Nephron progenitor cell (in vitro differentiated cells): ENCODE measurements at regions not wholly inside any gene's neighbourhood (a gene's known extent, or its start where the extent isn't known, plus 50 kb on each side); places are given as distances from the start of the nearest gene placed in this dataset.

Source experiments
- DNase-seq: peaks from one replicate; pipeline ENCODE4 v3.0.0; 2021
- H3K27ac Mint-ChIP-seq: 2 replicates; pipeline ENCODE4 v1.8.0; 2021; ENCODE audit warnings: mild to moderate bottlenecking, moderate library complexity, mixed read lengths
- H3K27me3 Mint-ChIP-seq: 2 replicates; pipeline ENCODE4 v1.8.0; 2021; ENCODE audit warnings: mild to moderate bottlenecking, low read depth, mixed read lengths; ENCODE audit not compliant: poor library complexity
- H3K36me3 Mint-ChIP-seq: 2 replicates; pipeline ENCODE4 v1.8.0; 2021; ENCODE audit warnings: low read depth, mixed read lengths
- H3K4me1 Mint-ChIP-seq: 2 replicates; pipeline ENCODE4 v1.8.0; 2021; ENCODE audit warnings: mixed read lengths
- H3K4me3 Mint-ChIP-seq: 2 replicates; pipeline ENCODE4 v1.8.0; 2021; ENCODE audit warnings: mild to moderate bottlenecking, moderate library complexity, mixed read lengths
- H3K9me3 Mint-ChIP-seq: 2 replicates; pipeline ENCODE4 v1.8.0; 2021; ENCODE audit warnings: mild to moderate bottlenecking, moderate library complexity, mixed read lengths
- TF ChIP-seq, protein P1 (sequence below): fragments of 200-600 bp; sonication (generic); IDR thresholded peaks from 2 replicates; pipeline ENCODE4 v1.5.0; 2021; ENCODE audit warnings: antibody characterized with exemption

DNA sequence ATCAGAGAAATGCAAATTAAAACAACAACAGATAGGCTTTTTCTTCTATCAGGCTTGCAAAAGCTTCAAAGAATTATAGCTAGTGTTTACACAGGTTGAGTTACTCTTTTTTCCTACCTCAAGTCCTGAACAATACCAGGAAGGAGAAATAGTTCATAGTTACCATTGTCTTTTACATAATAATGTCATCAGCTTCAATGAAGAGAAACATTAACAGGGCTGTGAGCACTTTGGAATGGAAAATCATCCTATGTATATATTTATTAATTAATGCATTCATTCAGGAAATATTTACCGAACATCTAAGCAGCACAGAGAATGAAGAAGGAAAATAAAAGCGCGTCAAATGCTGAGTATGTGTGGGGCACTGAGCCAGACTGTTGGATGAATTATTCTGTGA lies 197.3 kb downstream of the ZBTB18 start:
- Mint-ChIP-seq H3K9me3 (no peaks in the 10 kb centered on the region), H3K27me3 (peaks cover 11% of the 10 kb centered on the region), H3K27ac (no peak overlapping the region), H3K4me1 (peaks cover 7% of the 10 kb centered on the region), H3K36me3 (no peaks in the 10 kb centered on the region), H3K4me3 (no peak overlapping the region)
- no peak for DNase-seq
- TF ChIP-seq, protein P1, sequence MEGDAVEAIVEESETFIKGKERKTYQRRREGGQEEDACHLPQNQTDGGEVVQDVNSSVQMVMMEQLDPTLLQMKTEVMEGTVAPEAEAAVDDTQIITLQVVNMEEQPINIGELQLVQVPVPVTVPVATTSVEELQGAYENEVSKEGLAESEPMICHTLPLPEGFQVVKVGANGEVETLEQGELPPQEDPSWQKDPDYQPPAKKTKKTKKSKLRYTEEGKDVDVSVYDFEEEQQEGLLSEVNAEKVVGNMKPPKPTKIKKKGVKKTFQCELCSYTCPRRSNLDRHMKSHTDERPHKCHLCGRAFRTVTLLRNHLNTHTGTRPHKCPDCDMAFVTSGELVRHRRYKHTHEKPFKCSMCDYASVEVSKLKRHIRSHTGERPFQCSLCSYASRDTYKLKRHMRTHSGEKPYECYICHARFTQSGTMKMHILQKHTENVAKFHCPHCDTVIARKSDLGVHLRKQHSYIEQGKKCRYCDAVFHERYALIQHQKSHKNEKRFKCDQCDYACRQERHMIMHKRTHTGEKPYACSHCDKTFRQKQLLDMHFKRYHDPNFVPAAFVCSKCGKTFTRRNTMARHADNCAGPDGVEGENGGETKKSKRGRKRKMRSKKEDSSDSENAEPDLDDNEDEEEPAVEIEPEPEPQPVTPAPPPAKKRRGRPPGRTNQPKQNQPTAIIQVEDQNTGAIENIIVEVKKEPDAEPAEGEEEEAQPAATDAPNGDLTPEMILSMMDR = no peak

DNA sequence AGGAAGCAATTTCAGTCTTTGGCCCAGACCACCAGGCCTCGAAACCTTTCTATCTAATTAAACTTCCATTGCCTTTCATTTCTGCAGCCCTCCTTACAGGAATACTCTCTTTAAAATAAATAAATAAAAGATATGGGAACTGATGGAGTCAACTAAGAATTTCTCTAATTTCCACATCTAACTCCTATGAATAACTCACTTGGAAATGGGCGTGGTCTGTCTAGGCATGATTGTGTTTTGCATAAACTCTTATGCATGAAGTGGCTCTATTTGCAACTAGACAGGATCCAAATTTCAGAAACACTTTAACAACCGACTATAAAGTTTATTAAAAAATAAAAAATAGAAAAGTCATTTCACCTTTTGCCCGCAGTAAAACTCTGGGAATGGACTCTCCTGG lies 199.5 kb downstream of the ADSS2 start:
- Mint-ChIP-seq H3K4me3 (no peak overlapping the region), H3K36me3 (no peaks in the 10 kb centered on the region), H3K4me1 (peaks cover 13% of the 10 kb centered on the region), H3K27ac (no peak overlapping the region), H3K27me3 (peaks cover 6% of the 10 kb centered on the region), H3K9me3 (peaks cover 9% of the 10 kb centered on the region)
- TF ChIP-seq, protein P1 = no peak
- no peak for DNase-seq

DNA sequence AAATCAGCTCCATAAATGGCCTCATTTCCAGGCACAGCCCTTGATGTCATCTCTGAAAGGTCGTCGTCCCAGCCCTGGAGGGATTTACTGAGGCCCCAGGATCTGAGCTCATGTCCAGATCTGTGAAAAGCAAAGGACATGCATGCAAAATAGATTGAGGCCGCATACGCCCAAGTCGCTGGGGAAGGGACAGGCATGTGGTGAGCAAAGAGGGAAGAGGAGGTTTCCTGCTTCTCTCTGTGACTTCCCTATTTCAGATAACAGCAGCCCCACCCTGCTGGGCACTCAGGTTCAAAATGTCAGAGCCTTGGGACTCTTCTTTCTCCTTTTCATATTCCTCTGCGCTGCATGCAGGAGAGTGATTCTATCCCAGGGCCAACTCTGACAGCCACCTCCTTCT lies 197.2 kb downstream of the ADSS2 start:
- no peak for DNase-seq
- H3K27me3 Mint-ChIP-seq = peaks cover 8% of the 10 kb centered on the region
- TF ChIP-seq, protein P1 = no peak
- H3K9me3 Mint-ChIP-seq = peaks cover 9% of the 10 kb centered on the region
- H3K4me1 Mint-ChIP-seq = peaks cover 15% of the 10 kb centered on the region
- H3K36me3 Mint-ChIP-seq = no peaks in the 10 kb centered on the region
- no peak overlapping the region for H3K4me3 Mint-ChIP-seq
- peak overlapping the region; percentile 72 for H3K27ac Mint-ChIP-seq

DNA sequence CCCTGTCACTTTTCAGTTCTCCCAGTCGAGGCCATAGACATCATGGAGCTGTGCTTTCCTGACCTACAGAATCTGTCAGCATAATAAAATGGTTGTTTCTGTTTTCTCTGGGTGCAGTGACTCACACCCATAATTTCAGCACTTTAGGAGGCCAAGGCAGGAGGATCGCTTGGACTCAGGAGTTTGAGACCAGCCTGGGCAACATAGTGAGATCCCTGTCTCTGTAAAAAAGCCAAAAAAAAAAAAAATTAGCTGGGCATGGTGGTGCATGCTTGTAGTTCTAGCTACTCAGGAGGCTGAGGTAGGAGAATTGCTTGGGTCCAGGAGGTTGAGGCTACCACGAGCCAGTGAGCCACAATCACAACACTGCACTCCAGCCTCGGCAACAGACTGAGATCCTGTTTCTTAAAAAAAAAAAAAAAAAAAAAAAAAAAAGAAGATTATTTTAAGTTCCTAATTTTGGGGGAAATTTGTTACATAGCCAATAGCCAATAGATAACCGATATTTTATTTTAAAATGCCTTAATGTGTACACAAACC lies 196.2 kb downstream of the ADSS2 start:
- no peak overlapping the region for H3K27ac Mint-ChIP-seq
- H3K4me1 Mint-ChIP-seq = peaks cover 19% of the 10 kb centered on the region
- no peaks in the 10 kb centered on the region for H3K36me3 Mint-ChIP-seq
- H3K9me3 Mint-ChIP-seq = peaks cover 9% of the 10 kb centered on the region
- no peak overlapping the region for H3K4me3 Mint-ChIP-seq
- TF ChIP-seq, protein P1 = no peak
- DNase-seq = no peak
- peaks cover 12% of the 10 kb centered on the region for H3K27me3 Mint-ChIP-seq

DNA sequence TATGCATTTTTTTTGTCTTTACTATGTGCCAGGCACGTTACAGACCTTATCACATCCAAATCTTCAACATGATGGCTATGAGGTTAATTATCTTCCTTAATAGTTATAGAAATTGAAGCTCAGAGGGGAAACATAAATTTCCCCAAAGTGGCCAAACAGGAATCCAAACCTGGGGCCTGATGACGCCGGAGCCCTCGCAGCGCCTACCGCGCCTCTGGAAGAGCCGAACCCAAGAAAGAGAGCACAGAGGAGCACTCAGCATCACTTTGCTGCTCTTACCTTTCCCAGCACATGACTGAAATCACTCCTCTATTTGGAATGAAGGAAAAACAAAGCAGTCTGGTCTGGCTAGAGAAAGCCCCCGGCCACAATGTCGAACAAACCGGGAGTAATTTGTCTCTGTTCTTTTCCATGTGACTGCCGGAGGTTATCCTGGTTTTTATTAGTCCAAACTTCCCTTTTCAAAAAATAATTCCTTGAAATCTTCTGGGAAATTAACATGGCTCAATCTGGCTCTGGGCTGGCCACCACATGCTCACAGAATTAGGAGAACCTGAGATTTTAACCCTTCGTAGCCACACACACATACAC lies 195.5 kb downstream of the ADSS2 start:
- Mint-ChIP-seq H3K4me1 (peaks cover 19% of the 10 kb centered on the region), H3K9me3 (peaks cover 9% of the 10 kb centered on the region), H3K27ac (no peak overlapping the region), H3K36me3 (no peaks in the 10 kb centered on the region), H3K27me3 (peaks cover 12% of the 10 kb centered on the region), H3K4me3 (no peak overlapping the region)
- TF ChIP-seq, protein P1 = no peak
- no peak for DNase-seq

DNA sequence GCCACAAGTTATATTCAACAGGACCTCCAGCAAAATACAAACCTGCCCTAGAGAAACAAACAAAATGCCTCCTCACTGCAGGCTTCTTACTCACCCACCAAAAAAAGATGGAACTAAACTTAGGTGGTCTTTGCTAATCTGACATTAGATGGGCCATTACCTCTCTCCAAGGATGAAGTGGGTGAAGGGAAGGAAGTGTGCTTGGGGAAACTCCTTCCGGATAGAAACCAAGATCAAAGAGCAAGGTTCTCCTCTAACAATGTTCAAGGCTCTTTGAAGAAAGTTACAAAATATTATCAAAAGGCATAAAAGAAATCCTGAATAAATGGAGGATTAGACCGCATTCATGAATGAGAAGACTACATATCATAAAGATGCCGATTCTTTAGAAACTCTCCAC lies 187.5 kb downstream of the ADSS2 start:
- Mint-ChIP-seq H3K4me1 (peaks cover 6% of the 10 kb centered on the region), H3K36me3 (no peaks in the 10 kb centered on the region), H3K27ac (no peak overlapping the region), H3K9me3 (peaks cover 3% of the 10 kb centered on the region), H3K4me3 (no peak overlapping the region), H3K27me3 (peaks cover 9% of the 10 kb centered on the region)
- DNase-seq = no peak
- TF ChIP-seq, protein P1 = no peak
